Stimulated activated CD8-positive, alpha-beta memory T cell treated with anti-CD3 and anti-CD28 coated beads, Interleukin-7, amount 100 ng/mL, for 48 hours (primary cell): ENCODE measurements at regions not wholly inside any gene's neighbourhood (a gene's known extent, or its start where the extent isn't known, plus 50 kb on each side); places are given as distances from the start of the nearest gene placed in this dataset.
"Not testable (repeated sequence)": the region's sequence is repeated elsewhere in the genome, so short reads cannot be mapped to it uniquely, and the experiment has no call there.

Experiments used
- DNase-seq, 2 donors: peaks; one replicate each; pipeline ENCODE4 v3.0.0-alpha.2; 2020; ENCODE audit warnings: low read depth in 1 of 2; ENCODE audit errors: extremely low read depth in 1 of 2

DNA sequence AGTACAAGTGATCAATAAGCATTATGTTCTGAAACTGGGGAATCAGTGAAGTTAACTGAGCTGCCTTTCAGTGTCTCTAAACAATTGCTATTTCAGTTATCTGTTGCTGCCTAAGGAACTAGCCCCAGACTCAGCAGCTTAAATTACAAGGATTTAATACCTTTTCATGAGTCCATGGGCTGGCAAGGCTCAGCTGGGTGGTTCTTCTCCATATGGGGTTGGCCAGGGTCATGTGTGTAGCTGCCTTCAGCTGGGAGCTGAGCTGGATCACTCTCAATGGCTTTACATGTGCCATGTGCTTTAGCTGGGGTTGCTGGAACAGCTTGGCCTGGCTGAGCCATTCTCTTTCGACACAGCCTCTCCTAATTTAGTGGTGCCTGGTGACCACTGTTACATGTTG, 295.0 kb upstream of the NCAM1 start:
- no peak for DNase-seq

DNA sequence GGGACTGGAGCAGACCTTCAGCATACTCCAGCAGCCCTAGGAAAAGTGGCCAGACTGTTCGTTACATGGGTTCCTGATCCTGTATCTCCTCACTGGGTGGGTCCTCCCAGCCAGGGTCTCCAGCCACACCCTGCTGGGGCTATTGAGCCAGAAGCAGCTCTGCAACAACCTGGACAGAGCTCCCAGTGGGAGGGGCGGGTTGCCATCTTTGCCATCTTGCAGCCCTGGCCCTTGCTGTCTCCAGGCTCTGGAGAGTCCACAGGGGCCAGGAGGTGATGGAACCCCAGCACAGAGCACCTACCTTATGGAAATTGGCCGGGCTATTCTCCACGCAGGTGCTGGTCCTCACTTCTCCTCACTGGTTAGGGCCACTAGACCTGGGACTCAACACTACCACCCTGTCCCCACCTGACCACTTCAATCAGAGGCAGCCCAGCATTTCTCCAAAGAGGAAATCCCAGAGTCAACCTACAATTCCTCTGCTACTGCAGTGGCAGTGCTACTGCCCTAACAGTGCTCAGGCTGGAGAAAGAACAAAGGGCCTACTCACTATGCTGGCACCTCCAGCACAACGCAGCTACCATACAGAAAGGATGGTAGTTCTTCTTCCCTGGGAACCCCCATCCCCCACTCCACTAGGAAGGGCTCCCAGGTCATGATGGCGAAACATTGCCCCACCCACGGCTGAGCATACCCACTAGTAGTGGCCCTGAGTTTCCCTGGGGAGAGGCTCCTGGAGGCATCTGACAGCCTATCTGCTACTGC, 290.2 kb upstream of the NCAM1 start:
- no peak for DNase-seq

DNA sequence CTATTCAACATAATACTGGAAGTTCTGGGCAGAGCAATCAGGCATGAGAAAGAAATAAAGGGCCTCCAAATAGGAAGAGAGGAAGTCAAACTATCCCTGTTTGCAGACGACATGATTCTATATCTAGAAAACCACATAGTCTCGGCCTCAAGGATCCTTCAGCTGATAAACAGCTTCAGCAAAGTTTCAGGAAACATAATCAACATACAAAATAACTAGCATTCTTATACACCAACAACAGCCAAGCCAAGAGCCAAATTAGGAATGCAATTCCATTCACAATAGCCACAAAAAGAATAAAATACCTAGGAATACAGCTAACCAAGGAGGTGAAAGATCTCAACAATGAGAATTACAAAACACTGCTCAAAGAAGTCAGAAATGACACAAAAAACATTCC, 287.8 kb upstream of the NCAM1 start:
- DNase-seq = not testable (repeated sequence)

DNA sequence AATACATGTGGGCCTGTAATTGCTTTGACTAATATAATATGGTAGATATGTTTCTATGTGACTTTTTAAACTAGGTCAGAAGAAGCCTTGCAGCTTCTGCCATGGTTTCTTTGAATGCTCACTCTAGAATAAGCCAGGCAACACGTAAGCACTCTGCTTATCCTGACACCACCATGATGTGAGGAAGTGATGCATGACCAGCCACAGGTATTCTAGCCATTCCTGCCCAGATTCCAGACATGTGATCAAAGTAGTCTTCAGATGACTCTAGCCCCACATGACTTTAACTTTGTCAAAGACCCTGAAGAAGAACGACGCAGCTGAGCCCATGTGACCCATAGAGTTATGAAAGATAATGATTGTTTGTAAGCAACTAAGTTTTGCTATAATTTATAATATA, 276.1 kb upstream of the NCAM1 start:
- DNase-seq = no peak

DNA sequence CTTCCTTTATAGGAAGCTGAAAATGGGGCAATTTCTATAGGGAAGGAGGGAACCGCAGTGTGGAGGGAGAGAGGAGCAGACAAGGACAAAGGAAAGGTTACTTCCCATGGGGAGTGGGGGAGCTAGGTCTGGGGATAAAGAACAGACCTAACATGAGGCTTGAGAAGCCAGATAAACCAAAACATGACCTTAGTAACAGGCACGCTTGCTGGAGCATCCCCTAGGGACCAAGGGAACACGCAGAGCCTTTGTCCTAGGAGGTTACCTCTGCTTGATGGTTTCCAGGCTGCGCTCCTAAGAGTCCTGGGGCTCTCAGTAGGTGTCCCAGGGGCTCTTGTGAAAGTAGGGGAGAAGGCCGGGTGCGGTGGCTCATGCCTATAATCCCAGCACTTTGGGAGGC, 271.4 kb upstream of the NCAM1 start:
- no peak for DNase-seq

DNA sequence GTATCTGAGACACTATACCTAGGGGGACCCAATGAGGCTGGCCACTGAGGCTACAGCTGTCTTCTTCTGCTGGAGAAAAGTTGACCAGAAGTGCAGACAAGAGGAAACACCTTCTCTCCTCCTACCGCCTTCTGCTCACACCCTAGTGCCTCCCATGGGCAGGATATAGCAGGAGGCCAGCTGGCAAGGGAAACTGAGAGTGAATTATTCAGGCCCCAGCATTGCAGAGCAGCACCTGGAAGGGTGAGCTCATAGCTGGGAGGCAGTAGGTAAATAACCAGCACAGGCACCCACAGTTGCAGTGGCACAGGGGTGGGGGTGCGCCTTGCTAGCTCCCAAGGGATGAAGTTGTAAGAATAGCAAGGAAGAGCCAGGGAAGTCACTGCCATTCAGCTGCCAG, 267.4 kb upstream of the NCAM1 start:
- no peak for DNase-seq

DNA sequence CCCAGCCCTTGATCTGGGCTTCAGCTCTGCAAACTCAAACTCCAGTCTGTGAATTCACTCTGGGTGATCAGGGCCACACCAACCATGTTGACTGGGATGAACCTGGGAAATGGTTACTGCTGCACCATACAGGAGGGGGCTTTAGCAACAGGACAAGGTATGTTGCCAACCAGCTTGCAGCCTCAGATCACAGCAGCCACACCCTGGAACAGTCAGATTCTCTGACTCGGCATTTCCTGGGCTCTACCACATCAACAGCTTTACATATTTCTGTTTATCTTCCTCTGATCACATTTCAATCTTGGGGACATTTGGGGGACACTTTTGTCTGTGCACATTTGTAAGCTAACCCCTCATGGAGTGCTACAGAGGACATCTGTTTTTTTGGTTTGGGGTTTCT, 267.0 kb upstream of the NCAM1 start:
- no peak for DNase-seq

DNA sequence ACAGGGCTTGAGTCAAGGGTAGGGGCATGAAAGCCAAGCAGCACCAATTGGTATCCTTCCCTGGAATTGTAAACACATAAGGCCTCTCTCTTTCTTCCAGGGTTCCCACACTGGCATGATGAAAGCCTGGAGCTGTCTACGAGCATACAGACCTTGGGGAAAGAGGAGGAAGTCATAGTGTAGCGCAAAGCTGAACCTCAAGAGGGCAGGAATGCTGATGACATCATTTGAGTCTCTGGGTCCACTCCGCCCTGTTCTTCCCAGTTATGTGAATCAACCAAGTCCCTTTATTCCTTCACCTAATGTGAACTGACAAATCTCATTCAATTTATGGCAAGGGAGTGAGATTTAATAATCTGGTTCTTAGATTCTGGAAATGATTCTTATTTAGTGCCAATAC, 266.4 kb upstream of the NCAM1 start:
- no peak for DNase-seq

DNA sequence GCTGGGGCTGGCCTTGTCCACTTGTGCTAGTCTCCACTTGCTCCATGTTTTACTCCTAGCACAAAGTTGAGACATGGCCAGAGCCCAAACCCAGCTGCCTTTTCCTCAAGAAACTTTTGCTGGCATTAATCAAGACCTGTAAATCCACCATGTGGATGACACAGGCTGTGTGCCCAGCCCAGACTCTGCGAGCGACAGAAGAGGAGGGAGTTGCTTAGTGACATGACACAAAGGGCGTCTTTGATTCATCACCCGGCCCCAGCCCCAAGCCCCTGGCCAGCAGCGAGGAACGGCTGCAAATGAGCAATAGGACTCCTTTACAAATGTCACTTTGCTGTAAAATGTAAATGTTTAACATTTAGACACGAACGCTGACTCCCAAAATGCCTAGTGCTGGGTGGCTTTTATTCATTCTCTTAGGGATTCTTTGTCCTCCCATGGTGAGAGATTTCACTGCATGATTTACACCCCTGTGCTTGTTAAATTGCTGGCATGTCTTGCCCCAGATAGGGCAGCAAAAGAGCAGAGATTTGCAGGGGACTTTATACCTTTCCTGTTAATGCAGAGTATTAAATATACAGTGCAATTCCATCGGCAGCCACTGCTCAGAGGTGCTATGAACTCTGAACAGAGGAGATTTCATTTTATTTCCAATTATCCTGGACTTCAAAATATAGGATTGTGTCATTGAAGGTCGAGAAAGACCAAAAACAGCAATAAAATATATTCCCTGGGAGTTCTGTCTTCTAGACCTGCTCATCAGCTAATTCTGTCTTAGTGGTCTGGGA, 263.6 kb upstream of the NCAM1 start:
- DNase-seq = no peak

DNA sequence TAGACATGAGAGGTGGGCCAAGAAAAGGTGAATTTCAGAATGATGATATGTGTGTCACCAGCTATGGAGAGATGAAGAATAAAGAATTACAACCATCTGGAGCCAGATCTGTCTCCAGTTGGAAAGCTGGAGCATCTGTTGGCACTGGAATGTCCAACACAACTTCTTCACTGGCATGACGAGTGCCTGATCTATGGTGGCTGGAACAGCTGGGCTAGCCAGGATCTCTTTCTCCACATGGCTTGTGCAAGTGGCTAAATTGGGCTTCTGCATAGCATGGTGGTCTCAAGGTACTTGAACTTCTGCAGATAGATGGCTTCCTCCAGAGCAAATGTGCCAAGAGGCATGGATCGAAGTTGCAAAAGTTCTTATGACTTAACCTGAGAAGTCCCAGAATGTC, 256.1 kb upstream of the NCAM1 start:
- DNase-seq = no peak

DNA sequence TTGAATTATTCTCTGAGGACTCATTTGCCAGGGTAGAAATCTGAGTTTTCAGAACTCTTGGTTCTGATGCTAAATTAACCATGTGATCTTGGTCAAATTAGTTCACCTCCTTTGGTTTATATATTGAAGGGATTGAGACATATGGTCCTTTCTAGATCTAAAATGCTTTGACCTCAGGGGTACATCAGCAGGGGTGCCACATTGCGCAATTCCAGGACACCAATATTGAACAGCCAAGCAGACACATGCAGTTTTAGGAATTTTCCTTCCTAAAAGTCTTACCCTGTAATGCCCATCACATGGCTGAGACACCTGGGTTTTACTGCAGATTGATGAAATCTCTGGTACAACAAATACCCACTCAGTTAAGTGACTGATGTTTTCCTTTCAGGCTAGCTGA, 254.4 kb upstream of the NCAM1 start:
- DNase-seq = no peak

DNA sequence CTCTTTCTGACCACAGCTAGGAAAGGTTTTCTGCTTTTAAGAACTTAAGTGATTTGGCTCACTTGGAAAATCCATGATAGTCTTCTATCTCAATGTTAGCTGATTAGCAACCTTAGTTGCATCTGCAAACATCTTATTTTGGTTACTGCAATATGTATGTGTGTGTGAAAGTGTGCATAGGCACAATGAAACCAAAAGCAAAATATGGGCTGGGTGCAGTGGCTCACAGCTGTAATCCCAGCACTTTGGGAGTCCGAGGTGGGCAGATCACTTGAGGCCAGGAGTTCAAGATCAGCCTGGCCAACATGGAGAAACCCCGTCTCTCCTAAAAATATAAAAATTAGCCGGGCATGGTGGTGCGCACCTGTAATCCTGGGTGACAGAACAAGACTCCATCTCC, 246.9 kb upstream of the NCAM1 start:
- not testable (repeated sequence) for DNase-seq

DNA sequence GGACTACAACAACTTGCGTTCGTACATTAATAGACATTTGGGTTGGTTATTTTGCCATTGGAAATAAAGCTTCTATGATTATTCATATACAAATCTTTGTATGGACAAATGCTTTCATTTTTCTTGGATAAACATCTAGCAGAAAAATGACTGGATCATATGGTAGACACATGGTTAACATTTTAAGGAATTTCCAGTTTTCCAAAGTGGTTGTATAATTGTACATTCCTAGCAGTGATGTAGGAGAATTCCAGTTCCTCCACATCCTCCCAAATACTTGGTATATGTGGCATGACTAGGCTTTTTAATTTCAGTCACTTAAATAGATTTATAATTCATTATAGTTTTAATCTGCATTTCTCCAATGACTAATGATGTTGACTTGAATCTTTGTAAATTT, 246.2 kb upstream of the NCAM1 start:
- no peak for DNase-seq

DNA sequence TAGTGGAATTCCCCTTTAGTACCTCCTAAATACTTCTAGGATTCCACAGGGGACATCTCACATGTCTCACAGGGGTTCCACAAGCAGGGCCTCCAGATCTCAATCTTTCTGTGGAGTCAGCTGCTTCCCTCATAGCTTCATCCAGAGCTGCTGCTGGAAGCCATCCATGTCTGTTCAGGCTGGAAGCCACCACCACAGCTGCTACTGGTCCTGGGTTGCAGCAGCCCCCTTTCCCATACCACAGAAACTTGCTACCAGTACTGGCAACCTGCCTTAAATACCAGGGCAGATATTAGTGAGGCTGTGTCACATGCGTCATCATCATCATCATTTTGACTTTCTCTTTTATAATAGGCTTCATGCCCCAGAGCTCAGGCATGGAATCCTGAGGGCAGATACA, 242.7 kb upstream of the NCAM1 start:
- DNase-seq = no peak

DNA sequence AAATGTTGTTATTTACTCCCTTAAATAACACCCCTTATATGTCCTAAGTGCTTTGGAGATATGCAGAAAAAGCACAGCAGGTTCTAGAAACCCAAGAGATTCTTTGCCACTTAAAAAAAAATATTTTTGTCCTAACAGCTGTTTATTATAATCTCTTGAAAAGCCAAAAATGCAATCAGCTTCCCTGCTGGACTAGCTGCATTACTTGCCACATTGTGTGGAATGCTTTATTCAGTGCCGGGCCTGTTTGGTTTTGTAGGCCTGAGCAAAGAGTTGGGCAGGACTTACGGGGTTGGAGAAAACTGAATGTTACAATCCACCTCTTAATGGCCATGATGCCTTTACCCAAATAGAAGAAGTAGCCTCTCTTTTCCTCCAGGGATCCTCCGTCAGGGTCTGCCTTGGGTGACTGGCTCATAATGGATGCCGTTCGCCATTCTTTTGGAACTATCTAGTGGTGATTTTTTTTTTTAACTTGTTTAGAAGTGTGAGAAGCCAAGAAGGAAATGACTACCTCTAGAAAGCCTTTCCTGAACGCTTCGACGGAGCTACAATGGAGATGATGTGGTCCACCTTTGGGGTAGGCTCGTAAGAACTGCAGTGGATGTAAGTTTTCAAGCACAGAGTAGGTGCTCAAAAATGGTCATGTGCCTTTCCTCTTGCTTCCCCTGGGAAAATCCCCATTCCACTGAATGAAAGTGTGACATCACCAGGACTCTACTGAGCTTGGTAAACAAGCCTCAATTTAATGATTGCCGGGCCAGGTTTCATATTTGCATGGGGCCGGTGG, 241.3 kb upstream of the NCAM1 start:
- DNase-seq = no peak

DNA sequence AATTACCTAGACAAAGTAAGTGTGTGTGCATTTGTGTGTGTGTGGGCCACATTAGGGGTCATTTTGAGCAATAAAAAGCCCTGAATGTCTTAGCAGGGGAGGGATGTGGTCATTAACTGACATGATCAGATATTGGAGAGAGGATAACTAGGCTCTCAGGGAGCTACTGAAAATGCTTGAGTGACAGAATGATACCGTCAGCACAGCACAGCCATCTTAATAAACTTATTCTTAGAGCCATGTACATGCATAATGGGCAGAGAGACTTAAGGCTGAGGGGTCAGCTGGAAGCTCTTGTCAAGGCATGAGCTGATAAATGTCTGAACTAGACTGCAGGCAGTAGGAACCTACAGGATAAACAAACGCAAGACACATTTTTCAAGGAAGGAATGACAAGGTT, 239.1 kb upstream of the NCAM1 start:
- no peak for DNase-seq

DNA sequence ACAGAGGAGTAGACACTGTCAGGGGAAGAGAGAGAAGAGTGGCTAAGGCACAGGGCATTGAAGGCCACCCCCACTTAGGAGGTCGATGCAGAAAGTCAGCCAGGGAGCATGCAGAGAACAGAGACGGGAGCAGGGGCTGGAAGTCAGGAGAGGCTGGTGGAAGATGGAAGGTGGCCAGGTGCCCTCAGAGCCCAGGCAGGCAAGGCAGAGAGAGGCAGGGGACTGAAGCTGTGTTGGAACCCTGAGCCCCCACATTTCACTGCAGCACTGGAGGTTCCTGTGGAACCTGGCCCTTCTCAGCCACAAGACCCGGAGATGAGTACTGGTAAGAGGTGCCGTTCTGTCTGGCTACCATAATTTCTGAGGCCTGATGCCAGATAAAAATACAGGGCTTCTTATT, 238.3 kb upstream of the NCAM1 start:
- no peak for DNase-seq

DNA sequence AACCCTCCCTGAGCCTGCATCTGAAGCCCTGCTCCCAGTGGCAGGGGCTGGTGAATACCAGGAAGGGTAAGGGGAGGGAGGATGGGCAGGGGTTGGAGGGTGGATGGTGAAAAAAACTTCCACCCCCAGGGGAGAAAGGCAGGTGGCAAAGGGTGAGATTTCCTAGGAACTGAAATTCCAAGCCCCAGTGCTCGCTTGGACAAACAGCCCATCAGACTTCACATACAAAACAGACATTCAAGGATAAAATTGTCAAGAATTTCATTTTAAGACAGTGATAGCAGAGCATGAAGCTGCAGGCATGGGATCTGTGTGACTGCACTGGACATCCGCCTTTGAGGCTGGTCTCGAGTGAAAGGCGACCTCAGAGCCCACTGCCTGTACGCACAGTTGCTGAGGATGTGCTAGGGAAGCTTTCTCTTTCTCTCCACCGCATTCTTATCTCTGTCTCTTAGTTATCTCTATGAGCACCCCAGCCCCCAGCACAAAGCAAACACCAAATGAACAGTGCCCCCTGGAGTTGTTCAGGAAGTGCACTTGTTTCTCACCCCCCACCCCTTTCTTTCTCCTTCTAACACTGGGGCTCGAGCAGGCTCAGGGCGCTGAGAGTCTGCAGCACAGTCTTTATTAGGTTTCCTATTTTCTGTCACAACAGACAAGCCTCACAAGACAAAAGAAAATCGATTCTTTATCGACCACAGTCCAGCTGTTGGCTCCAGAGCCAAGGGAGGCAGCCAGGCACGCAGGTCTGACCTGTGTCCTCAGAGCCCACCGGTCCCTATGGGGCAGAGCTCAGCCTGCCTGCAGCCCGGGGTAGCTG, 237.3 kb upstream of the NCAM1 start:
- DNase-seq = no peak

DNA sequence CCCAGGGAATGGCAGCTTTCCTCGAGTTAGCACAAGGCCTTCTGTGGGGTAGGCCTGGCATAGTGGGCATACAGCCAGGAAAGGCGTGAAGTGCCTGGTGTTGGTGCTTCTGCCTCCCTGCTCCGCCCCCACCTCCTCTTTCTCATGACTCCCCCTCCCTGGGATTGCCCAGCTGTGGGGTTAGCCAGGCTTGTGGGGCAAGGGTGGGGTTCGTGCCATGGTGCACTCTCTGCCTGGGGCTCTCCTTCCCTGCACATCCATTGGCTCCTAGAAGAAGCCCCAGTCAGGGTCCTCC, 236.8 kb upstream of the NCAM1 start:
- no peak for DNase-seq

DNA sequence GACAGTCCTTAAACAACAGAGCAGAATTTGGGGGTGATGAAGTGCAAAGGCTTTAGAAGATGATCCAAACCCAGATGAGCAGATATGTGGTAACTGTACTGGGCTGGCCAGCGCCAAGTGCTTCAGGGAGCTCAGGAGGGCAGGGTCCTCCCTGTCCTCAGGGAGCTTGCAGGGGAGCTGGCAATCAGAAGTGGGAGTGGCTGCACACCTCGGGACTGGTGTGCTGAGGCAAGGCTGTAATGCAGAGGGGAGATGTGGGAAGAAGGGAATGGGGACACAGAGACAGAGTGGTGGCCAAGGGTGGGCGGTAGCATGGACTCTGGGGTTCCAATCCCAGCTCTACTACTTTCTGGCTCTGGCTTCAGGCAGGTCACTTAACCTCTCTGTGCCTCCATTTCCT, 235.6 kb upstream of the NCAM1 start:
- no peak for DNase-seq

DNA sequence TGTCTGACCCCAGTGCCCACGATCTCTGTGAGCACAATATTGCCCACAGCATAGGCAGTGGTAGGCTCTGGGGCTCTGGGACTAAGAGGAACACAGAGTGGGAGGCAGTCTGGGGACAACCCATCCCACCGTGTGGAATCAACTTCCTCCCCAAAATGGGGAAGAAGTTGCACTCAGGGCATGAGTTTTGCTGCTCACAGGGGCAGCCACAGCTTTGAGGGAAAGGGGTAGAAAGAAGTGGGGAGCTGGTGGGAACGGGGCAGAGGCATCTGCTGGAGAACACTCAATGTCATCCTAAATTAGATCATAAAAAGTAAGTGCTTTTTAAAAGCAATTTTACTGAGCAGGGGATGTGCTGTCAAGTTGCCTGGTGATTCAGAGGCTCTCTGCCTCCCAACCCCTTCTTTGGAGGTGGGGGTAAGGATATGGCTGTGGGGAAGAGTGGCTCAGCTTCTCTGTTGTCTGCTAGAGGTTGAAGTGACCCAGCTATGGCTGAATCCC, 233.8 kb upstream of the NCAM1 start:
- DNase-seq = no peak
